ENCODE measurements at regions not wholly inside any gene's neighbourhood (a gene's known extent, or its start where the extent isn't known, plus 50 kb on each side); places are given as distances from the start of the nearest gene placed in this dataset.

DNA sequence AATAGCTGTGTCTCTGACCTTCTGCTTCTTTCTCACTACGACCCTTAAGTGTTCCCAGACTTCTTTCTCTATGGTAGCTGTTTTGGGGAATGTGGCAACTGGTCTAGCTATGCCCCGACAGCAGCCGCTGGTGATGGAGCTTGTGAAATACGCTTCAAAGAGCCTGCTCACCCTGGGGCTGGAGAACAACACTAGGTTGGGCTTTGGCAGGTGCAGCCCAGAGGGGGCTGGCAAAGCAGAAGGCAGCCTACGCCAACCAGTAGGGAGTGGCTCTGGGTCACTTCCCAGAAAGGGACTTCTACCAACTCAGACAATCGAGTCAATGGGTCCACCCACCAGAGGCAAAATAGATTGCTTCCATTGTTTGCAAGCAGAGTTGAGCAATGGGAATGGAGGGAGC, 262.8 kb downstream of the LMO4 start:
- TF ChIP-seq POLR2A (IDR thresholded peaks at IDR 0.05; ENCODE audit: low read length): no peak
- TF ChIP-seq GATA1 (IDR thresholded peaks at IDR 0.05; ENCODE audit: low read depth, low read length): no peak

Data from erythroblast (primary cell).